HEK293T (cell line): ENCODE measurements at regions not wholly inside any gene's neighbourhood (a gene's known extent, or its start where the extent isn't known, plus 50 kb on each side); places are given as distances from the start of the nearest gene placed in this dataset.

Source experiments
- CTCF ChIA-PET: fragments of 350-600 bp; formaldehyde crosslinking; extraction: SDS; loops from one replicate; lab custom pipeline; 2021; ENCODE audit warnings: antibody characterized with exemption, inconsistent platforms; lab: Yijun Ruan, JAX
- POLR2A ChIA-PET: fragments of 350-600 bp; formaldehyde crosslinking; extraction: SDS; loops from one replicate; lab custom pipeline; 2020; ENCODE audit warnings: antibody characterized with exemption, inconsistent platforms; lab: Yijun Ruan, JAX
- DNase-seq: peaks from one replicate; pipeline ENCODE4 v3.0.0; 2012; ENCODE audit warnings: mixed read lengths; ENCODE audit errors: extremely low spot score
- ARNT ChIP-seq: fragments of 450-650 bp; IDR thresholded peaks from 2 replicates; pipeline ENCODE4 v1.6.1; 2017; ENCODE audit warnings: mild to moderate bottlenecking
- BHLHE40 ChIP-seq: fragments of 450-650 bp; IDR thresholded peaks from 2 replicates; pipeline ENCODE4 v1.6.1; 2016; ENCODE audit warnings: mild to moderate bottlenecking, moderate library complexity, borderline replicate concordance
- CTBP1 ChIP-seq: fragments of 450-650 bp; IDR thresholded peaks from 2 replicates; pipeline ENCODE4 v1.6.1; 2016; ENCODE audit warnings: borderline replicate concordance
- ELF4 ChIP-seq: fragments of 450-650 bp; IDR thresholded peaks from 2 replicates; pipeline ENCODE4 v1.6.1; 2017; ENCODE audit warnings: antibody characterized with exemption
- FOXA1 ChIP-seq: fragments of 450-650 bp; IDR thresholded peaks from 2 replicates; pipeline ENCODE4 v1.6.1; 2016; ENCODE audit warnings: mild to moderate bottlenecking
- FOXK2 ChIP-seq: fragments of 450-650 bp; IDR thresholded peaks from 2 replicates; pipeline ENCODE4 v1.6.1; 2016; ENCODE audit warnings: mild to moderate bottlenecking
- FOXM1 ChIP-seq: fragments of 450-650 bp; IDR thresholded peaks from 2 replicates; pipeline ENCODE4 v1.6.1; 2017; ENCODE audit warnings: mild to moderate bottlenecking, borderline replicate concordance
- HDGF ChIP-seq: fragments of 450-650 bp; IDR thresholded peaks from 2 replicates; pipeline ENCODE4 v1.6.1; 2017; ENCODE audit warnings: antibody characterized with exemption, borderline replicate concordance
- L3MBTL2 ChIP-seq: fragments of 450-650 bp; conservative IDR thresholded peaks from 2 replicates; pipeline ENCODE4 v1.6.1; 2016; ENCODE audit warnings: mild to moderate bottlenecking
- LEF1 ChIP-seq: fragments of 450-650 bp; IDR thresholded peaks from 2 replicates; pipeline ENCODE4 v1.6.1; 2017; ENCODE audit warnings: mild to moderate bottlenecking, borderline replicate concordance
- NFRKB ChIP-seq: fragments of 450-650 bp; IDR thresholded peaks from 2 replicates; pipeline ENCODE4 v1.6.1; 2016; ENCODE audit warnings: mild to moderate bottlenecking, moderate library complexity
- PKNOX1 ChIP-seq: fragments of 450-650 bp; IDR thresholded peaks from 2 replicates; pipeline ENCODE4 v1.6.1; 2016
- SP1 ChIP-seq: fragments of 450-650 bp; IDR thresholded peaks from 2 replicates; pipeline ENCODE4 v1.6.1; 2017
- SUZ12 ChIP-seq: fragments of 450-650 bp; IDR thresholded peaks from 2 replicates; pipeline ENCODE4 v1.6.1; 2016; ENCODE audit warnings: mild to moderate bottlenecking
- TARDBP ChIP-seq: fragments of 450-650 bp; IDR thresholded peaks from 2 replicates; pipeline ENCODE4 v1.6.1; 2016
- ZNF384 ChIP-seq: fragments of 450-650 bp; IDR thresholded peaks from 2 replicates; pipeline ENCODE4 v1.6.1; 2016

- TF ChIP-seq FOXA1 (no peak), HDGF (no peak)
- POLR2A ChIA-PET, result no interaction called here
- CTCF ChIA-PET, result no interaction called here
Measured at GRCh38 chr13:88526186-88526852, 855.1 kb downstream of the SLITRK5 start.

DNA sequence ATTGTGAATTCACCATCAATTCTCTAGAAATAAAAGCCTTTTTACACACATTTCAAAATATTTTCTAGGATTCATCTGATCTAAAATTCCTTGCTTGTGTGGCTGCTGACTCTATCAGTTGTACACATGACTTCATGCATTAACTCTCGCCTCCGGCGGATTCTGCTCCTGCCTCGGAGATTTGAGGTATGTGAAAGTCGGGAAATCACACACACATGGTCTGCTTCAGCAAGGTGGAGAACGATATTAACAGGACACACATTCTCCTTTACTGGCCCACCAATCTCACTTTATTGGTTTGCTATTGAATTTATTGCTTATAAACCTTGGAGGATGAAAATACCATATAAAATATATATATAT is 855.7 kb downstream of the SLITRK5 start:
- TF ChIP-seq ZNF384, result no peak
- no peak for TF ChIP-seq TARDBP
- TF ChIP-seq ARNT, result no peak
- TF ChIP-seq SUZ12, result no peak
- no peak for TF ChIP-seq NFRKB
- no peak for TF ChIP-seq L3MBTL2
- no peak for TF ChIP-seq LEF1
- TF ChIP-seq PKNOX1, result no peak
- TF ChIP-seq ELF4, result no peak
- TF ChIP-seq FOXK2, result no peak
- TF ChIP-seq FOXA1, result no peak
- POLR2A ChIA-PET, result no interaction called here
- CTCF ChIA-PET, result no interaction called here
- no peak for DNase-seq

More at GRCh38 chr13:88526186-88526852, 855.1 kb downstream of the SLITRK5 start:
- no peak for DNase-seq

DNA sequence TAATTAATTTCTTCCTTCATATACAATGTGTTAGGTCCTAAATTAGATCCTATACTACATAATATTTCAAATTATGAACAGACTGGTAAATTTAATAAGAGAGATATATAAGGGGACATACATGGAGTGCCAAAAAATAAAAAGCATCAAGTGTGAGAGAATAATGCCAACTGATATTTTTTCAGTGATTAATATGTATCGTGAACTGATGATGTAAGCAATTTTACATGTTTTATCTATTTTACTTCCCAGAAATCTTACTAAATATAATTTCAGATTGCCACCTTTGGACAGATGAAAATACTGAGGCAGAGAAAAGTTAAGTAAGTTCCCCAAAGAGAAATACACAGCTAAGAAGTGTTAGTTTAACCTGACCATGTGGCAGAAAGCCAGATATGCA is 870.8 kb downstream of the SLITRK5 start:
- POLR2A ChIA-PET, result no interaction called here
- no peak for DNase-seq
- CTCF ChIA-PET, result no interaction called here
- TF ChIP-seq SUZ12, result no peak

DNA sequence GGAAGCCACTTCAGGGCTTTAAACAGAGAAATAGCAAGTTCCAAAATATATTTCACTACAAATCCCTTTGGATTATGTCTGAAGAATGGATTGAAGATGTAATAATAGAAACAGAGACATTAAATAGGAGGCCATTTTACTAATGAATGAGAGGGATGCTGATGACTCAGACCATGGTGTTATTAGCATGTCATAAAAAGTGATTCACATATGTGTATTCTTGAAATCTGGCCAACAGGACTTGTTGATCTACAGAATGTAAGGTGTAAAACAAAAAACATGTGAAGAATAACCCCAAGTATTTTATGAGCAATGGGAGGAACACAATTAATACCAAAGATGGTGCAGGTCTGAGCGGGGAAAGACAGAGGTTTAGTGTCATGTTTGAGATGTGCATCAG is 873.7 kb downstream of the SLITRK5 start:
- no peak for DNase-seq
- ChIA-PET POLR2A (no interaction called here), CTCF (no interaction called here)
- no peak for TF ChIP-seq SUZ12
- no peak for TF ChIP-seq FOXA1
- TF ChIP-seq ARNT, result no peak
- no peak for TF ChIP-seq LEF1
- TF ChIP-seq L3MBTL2, result no peak
- no peak for TF ChIP-seq CTBP1
- TF ChIP-seq ELF4, result no peak
- no peak for TF ChIP-seq BHLHE40
- no peak for TF ChIP-seq NFRKB
- TF ChIP-seq PKNOX1, result no peak
- TF ChIP-seq ZNF384, result no peak
- TF ChIP-seq FOXM1, result no peak
- TF ChIP-seq HDGF, result no peak
- TF ChIP-seq TARDBP, result no peak
- TF ChIP-seq FOXK2, result no peak

- ChIA-PET CTCF (no interaction called here), POLR2A (no interaction called here)
- DNase-seq, result no peak
- no peak for TF ChIP-seq SUZ12
- TF ChIP-seq SP1, result no peak
- TF ChIP-seq L3MBTL2, result no peak
- TF ChIP-seq PKNOX1, result peak; percentile 60
- TF ChIP-seq ARNT, result no peak
- no peak for TF ChIP-seq TARDBP
- TF ChIP-seq ZNF384, result no peak
- TF ChIP-seq FOXA1, result no peak
- no peak for TF ChIP-seq FOXK2
Measured at GRCh38 chr13:88552966-88553365, 881.8 kb downstream of the SLITRK5 start.

GRCh38 chr13:88565566-88565965 is 894.4 kb downstream of the SLITRK5 start:
- TF ChIP-seq SUZ12 (no peak), PKNOX1 (no peak), ZNF384 (no peak), BHLHE40 (no peak), SP1 (no peak), LEF1 (no peak), HDGF (no peak), ARNT (no peak), CTBP1 (no peak), TARDBP (no peak), FOXA1 (no peak), FOXK2 (no peak), L3MBTL2 (no peak), ELF4 (no peak), NFRKB (no peak), FOXM1 (no peak)
- no peak for DNase-seq
- CTCF ChIA-PET, result no interaction called here
- POLR2A ChIA-PET, result no interaction called here
